ENCODE measurements at regions not wholly inside any gene's neighbourhood (a gene's known extent, or its start where the extent isn't known, plus 50 kb on each side); places are given as distances from the start of the nearest gene placed in this dataset.

GRCh38 chr9:108511307-108511706 lies 344.5 kb downstream of the ACTL7B start:
- Histone ChIP-seq H3K4me2 (ENCODE audit: low read depth, low read length, poor library complexity, severe bottlenecking) (no peak overlapping the region), H3K9ac (ENCODE audit: low read depth, low read length, poor library complexity, severe bottlenecking) (no peak overlapping the region), H4K20me1 (ENCODE audit: insufficient read depth, low read length, poor library complexity, severe bottlenecking) (no peaks in the 10 kb centered on the region), H3K27me3 (ENCODE audit: insufficient read depth, low read length, poor library complexity, severe bottlenecking) (no peaks in the 10 kb centered on the region), H3K9me3 (ENCODE audit: insufficient read depth, low read depth, low read length) (0 out of 2 replicates have a peak, but pooled peaks cover 2% of the 10 kb centered on the region), H3K79me2 (ENCODE audit: insufficient read depth, low read length) (no peaks in the 10 kb centered on the region), H3K9me2 (replicated peaks; ENCODE audit: low read depth, low read length) (no peaks in the 10 kb centered on the region), H2AFZ (ENCODE audit: low read length) (no peak overlapping the region), H3F3A (ENCODE audit: low read depth) (no peaks in the 10 kb centered on the region), H3K4me1 (ENCODE audit: insufficient read depth, low read length, poor library complexity, severe bottlenecking) (no peaks in the 10 kb centered on the region), H3K4me3 (ENCODE audit: low read length, poor library complexity, severe bottlenecking) (no peak overlapping the region), H3K36me3 (ENCODE audit: insufficient read depth, low read length) (no peaks in the 10 kb centered on the region)
- TF ChIP-seq CTCF (conservative IDR thresholded peaks at IDR 0.05; ENCODE audit: low read length): no peak
- no peak for TF ChIP-seq EZH2phosphoT487 (IDR thresholded peaks at IDR 0.05; ENCODE audit: borderline replicate concordance)

- Histone ChIP-seq H3K9me2 (replicated peaks; ENCODE audit: low read depth, low read length) (no peaks in the 10 kb centered on the region), H3K36me3 (ENCODE audit: insufficient read depth, low read length) (no peaks in the 10 kb centered on the region), H3K4me1 (ENCODE audit: insufficient read depth, low read length, poor library complexity, severe bottlenecking) (no peaks in the 10 kb centered on the region), H4K20me1 (ENCODE audit: insufficient read depth, low read length, poor library complexity, severe bottlenecking) (no peaks in the 10 kb centered on the region), H2AFZ (ENCODE audit: low read length) (no peak overlapping the region), H3K79me2 (ENCODE audit: insufficient read depth, low read length) (no peaks in the 10 kb centered on the region), H3K4me2 (ENCODE audit: low read depth, low read length, poor library complexity, severe bottlenecking) (no peak overlapping the region), H3F3A (ENCODE audit: low read depth) (no peaks in the 10 kb centered on the region), H3K9me3 (ENCODE audit: insufficient read depth, low read depth, low read length) (peaks cover 5% of the 10 kb centered on the region; the same call in 1 of the 2 replicates), H3K4me3 (ENCODE audit: low read length, poor library complexity, severe bottlenecking) (no peak overlapping the region), H3K27me3 (ENCODE audit: insufficient read depth, low read length, poor library complexity, severe bottlenecking) (no peaks in the 10 kb centered on the region), H3K9ac (ENCODE audit: low read depth, low read length, poor library complexity, severe bottlenecking) (no peak overlapping the region)
- no peak for TF ChIP-seq EZH2phosphoT487 (IDR thresholded peaks at IDR 0.05; ENCODE audit: borderline replicate concordance)
- TF ChIP-seq CTCF (conservative IDR thresholded peaks at IDR 0.05; ENCODE audit: low read length): no peak
These were observed 358.9 kb downstream of the ACTL7B start for GRCh38 chr9:108496846-108497245.

- 0 out of 2 replicates have a peak, but pooled peaks cover 5% of the 10 kb centered on the region for H3K9me3 ChIP-seq (ENCODE audit: insufficient read depth, low read depth, low read length)
- H3K9ac ChIP-seq (ENCODE audit: low read depth, low read length, poor library complexity, severe bottlenecking): no peak overlapping the region
- H3K79me2 ChIP-seq (ENCODE audit: insufficient read depth, low read length): no peaks in the 10 kb centered on the region
- H3K27me3 ChIP-seq (ENCODE audit: insufficient read depth, low read length, poor library complexity, severe bottlenecking): no peaks in the 10 kb centered on the region
- H3K9me2 ChIP-seq (replicated peaks; ENCODE audit: low read depth, low read length): no peaks in the 10 kb centered on the region
- H3F3A ChIP-seq (ENCODE audit: low read depth): no peaks in the 10 kb centered on the region
- no peaks in the 10 kb centered on the region for H3K4me1 ChIP-seq (ENCODE audit: insufficient read depth, low read length, poor library complexity, severe bottlenecking)
- no peak overlapping the region for H2AFZ ChIP-seq (ENCODE audit: low read length)
- H4K20me1 ChIP-seq (ENCODE audit: insufficient read depth, low read length, poor library complexity, severe bottlenecking): no peaks in the 10 kb centered on the region
- TF ChIP-seq EZH2phosphoT487 (IDR thresholded peaks at IDR 0.05; ENCODE audit: borderline replicate concordance) (no peak), CTCF (conservative IDR thresholded peaks at IDR 0.05; ENCODE audit: low read length) (no peak)
- H3K4me3 ChIP-seq (ENCODE audit: low read length, poor library complexity, severe bottlenecking): no peak overlapping the region
- no peaks in the 10 kb centered on the region for H3K36me3 ChIP-seq (ENCODE audit: insufficient read depth, low read length)
- no peak overlapping the region for H3K4me2 ChIP-seq (ENCODE audit: low read depth, low read length, poor library complexity, severe bottlenecking)
These were observed 366.2 kb downstream of the ACTL7B start for GRCh38 chr9:108489567-108489966.

Data from Loucy (cell line).